ENCODE measurements at regions not wholly inside any gene's neighbourhood (a gene's known extent, or its start where the extent isn't known, plus 50 kb on each side); places are given as distances from the start of the nearest gene placed in this dataset.

DNA sequence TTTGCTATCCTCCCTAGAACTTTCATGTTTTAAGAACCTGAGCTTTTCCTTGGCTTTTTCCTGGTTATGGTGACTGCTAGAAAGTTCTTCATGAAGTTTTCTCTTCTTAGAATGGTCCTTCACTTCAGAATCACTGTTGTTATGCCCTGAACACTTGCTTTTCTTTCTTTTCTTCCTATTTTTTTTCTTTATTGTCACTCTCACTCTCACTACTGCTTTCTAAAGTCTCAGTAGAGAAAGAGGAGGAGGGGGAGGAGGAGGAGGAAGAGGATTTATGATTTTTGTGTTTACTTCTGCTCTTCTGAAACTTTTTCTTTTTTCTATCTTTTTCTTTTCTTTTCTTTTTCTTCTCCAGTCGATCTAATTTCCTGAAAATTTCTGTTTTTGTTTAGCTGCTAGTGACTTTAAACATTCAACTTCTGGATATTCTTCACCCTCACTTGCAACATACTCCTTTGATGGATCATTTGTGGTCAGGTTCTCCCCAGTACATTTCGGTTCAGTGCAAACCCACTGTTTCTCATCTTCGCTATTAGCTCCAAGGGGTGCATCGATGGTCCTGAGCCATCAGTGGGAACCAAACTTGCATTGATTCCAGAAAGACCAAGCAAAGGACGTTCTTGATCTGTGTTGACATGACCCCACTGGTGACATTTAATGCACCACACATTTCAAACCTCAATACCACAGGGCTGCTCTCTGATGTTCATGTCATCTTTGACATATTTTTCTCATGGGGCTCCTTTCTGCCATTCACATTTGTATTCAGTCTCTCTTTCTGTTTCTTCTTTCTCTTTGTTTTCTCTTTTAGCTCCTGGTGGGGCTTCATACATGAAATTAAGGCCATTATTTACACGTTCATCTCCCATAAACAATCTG, 81.6 kb upstream of the HAND1 start:
- Histone ChIP-seq H3K9me2 (replicated peaks; ENCODE audit: insufficient read depth) (no peaks in the 10 kb centered on the region), H2AFZ (no peak overlapping the region), H3K9me3 (ENCODE audit: low read depth) (no peaks in the 10 kb centered on the region), H3K36me3 (replicated peaks; ENCODE audit: insufficient read depth, low read depth) (no peaks in the 10 kb centered on the region), H3K4me1 (ENCODE audit: insufficient read depth) (no peaks in the 10 kb centered on the region), H3K27me3 (no peaks in the 10 kb centered on the region), H4K20me1 (ENCODE audit: insufficient read depth, poor library complexity, severe bottlenecking) (no peaks in the 10 kb centered on the region), H3K27ac (no peak overlapping the region), H3K4me2 (no peak overlapping the region), H3K4me3 (no peak overlapping the region), H3K79me2 (no peaks in the 10 kb centered on the region)
- no peak for TF ChIP-seq EZH2phosphoT487 (IDR thresholded peaks at IDR 0.05; ENCODE audit: low read depth, severe bottlenecking, unreplicated experiment)
- TF ChIP-seq, protein P1, sequence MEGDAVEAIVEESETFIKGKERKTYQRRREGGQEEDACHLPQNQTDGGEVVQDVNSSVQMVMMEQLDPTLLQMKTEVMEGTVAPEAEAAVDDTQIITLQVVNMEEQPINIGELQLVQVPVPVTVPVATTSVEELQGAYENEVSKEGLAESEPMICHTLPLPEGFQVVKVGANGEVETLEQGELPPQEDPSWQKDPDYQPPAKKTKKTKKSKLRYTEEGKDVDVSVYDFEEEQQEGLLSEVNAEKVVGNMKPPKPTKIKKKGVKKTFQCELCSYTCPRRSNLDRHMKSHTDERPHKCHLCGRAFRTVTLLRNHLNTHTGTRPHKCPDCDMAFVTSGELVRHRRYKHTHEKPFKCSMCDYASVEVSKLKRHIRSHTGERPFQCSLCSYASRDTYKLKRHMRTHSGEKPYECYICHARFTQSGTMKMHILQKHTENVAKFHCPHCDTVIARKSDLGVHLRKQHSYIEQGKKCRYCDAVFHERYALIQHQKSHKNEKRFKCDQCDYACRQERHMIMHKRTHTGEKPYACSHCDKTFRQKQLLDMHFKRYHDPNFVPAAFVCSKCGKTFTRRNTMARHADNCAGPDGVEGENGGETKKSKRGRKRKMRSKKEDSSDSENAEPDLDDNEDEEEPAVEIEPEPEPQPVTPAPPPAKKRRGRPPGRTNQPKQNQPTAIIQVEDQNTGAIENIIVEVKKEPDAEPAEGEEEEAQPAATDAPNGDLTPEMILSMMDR (IDR thresholded peaks at IDR 0.05; ENCODE audit: poor library complexity), result no peak
- TF ChIP-seq EZH2 (IDR thresholded peaks at IDR 0.05; ENCODE audit: borderline replicate concordance), result no peak
- DNase-seq (ENCODE audit: low spot score), result no peak
- 89% methylated on average over 6 of the region's 6 CpGs for WGBS (ENCODE audit: low lambda C conversion rate, missing lambda C conversion rate)

DNA sequence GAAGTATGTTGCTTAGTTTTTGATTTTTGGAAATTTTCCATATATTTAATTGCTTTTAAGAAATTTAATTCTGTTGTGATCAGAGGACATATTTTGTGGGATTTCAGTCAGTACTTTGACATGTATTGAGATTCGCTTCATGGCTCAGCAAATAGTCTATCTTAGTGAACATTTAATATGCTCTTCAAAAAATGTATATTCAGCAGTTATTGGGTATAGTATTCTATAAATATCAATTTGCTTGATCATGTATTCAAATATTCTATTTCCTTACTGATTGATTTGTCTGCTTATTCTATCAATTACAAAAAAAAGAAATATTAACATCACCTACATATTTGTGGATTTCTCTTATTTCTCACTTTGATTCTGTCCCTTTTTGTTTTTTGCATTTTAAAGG, 79.5 kb upstream of the HAND1 start:
- no peaks in the 10 kb centered on the region for H3K9me2 ChIP-seq (replicated peaks; ENCODE audit: insufficient read depth)
- no peak overlapping the region for H3K4me3 ChIP-seq
- no peak overlapping the region for H3K27ac ChIP-seq
- H3K27me3 ChIP-seq, result no peaks in the 10 kb centered on the region
- no peaks in the 10 kb centered on the region for H3K4me1 ChIP-seq (ENCODE audit: insufficient read depth)
- no peak for DNase-seq (ENCODE audit: low spot score)
- H3K79me2 ChIP-seq, result no peaks in the 10 kb centered on the region
- no peak overlapping the region for H2AFZ ChIP-seq
- no peak for TF ChIP-seq EZH2phosphoT487 (IDR thresholded peaks at IDR 0.05; ENCODE audit: low read depth, severe bottlenecking, unreplicated experiment)
- TF ChIP-seq EZH2 (IDR thresholded peaks at IDR 0.05; ENCODE audit: borderline replicate concordance), result no peak
- TF ChIP-seq, protein P1 (IDR thresholded peaks at IDR 0.05; ENCODE audit: poor library complexity), result no peak
- H4K20me1 ChIP-seq (ENCODE audit: insufficient read depth, poor library complexity, severe bottlenecking), result no peaks in the 10 kb centered on the region
- 93% methylated on average over 1 of the region's 1 CpG for WGBS (ENCODE audit: low lambda C conversion rate, missing lambda C conversion rate)
- H3K9me3 ChIP-seq (ENCODE audit: low read depth), result peaks cover 6% of the 10 kb centered on the region
- no peaks in the 10 kb centered on the region for H3K36me3 ChIP-seq (replicated peaks; ENCODE audit: insufficient read depth, low read depth)
- no peak overlapping the region for H3K4me2 ChIP-seq

DNA sequence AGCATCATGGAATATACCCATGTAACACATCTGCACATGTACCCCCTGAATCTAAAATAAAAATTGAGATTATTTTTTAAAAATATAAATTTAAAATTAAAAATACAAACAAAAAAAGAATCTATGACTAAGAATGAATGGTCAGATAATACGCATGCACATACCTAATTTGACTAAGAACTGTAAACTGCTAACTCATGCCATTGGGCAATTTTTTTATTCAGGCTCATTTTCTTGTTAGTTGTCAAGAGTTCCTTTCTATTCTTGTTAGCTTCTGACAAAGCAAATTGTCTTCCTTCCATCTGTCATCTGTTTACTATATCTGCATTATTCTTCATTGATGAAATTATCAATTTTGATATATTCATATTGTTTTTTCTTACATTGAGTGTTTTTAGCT, 69.5 kb upstream of the HAND1 start:
- no peaks in the 10 kb centered on the region for H3K9me2 ChIP-seq (replicated peaks; ENCODE audit: insufficient read depth)
- no peaks in the 10 kb centered on the region for H3K79me2 ChIP-seq
- H3K9me3 ChIP-seq (ENCODE audit: low read depth), result no peaks in the 10 kb centered on the region
- no peak overlapping the region for H3K4me3 ChIP-seq
- peaks cover 7% of the 10 kb centered on the region for H3K27me3 ChIP-seq
- H4K20me1 ChIP-seq (ENCODE audit: insufficient read depth, poor library complexity, severe bottlenecking), result no peaks in the 10 kb centered on the region
- H3K36me3 ChIP-seq (replicated peaks; ENCODE audit: insufficient read depth, low read depth), result no peaks in the 10 kb centered on the region
- DNase-seq (ENCODE audit: low spot score), result no peak
- TF ChIP-seq, protein P1 (IDR thresholded peaks at IDR 0.05; ENCODE audit: poor library complexity), result no peak
- TF ChIP-seq EZH2 (IDR thresholded peaks at IDR 0.05; ENCODE audit: borderline replicate concordance) (no peak), EZH2phosphoT487 (IDR thresholded peaks at IDR 0.05; ENCODE audit: low read depth, severe bottlenecking, unreplicated experiment) (no peak)
- H3K4me1 ChIP-seq (ENCODE audit: insufficient read depth), result no peaks in the 10 kb centered on the region
- WGBS (ENCODE audit: low lambda C conversion rate, missing lambda C conversion rate), result 97% methylated on average over 1 of the region's 1 CpG
- H2AFZ ChIP-seq, result no peak overlapping the region
- no peak overlapping the region for H3K4me2 ChIP-seq
- H3K27ac ChIP-seq, result no peak overlapping the region

All from hepatocyte (in vitro differentiated cells).